HAP-1 (cell line): ENCODE measurements at regions not wholly inside any gene's neighbourhood (a gene's known extent, or its start where the extent isn't known, plus 50 kb on each side); places are given as distances from the start of the nearest gene placed in this dataset.

ENCODE experiments used
- DNase-seq, 2 experiments: peaks; one replicate each; pipeline ENCODE4 v3.0.0-alpha.2; 2016 to 2020; ENCODE audit warnings: low spot score in 2 of 2
- H3K27me3 ChIP-seq: fragments of 250-450 bp; sonication (Bioruptor Pico); 2 replicates; pipeline ENCODE4 v1.5.1; 2020; ENCODE audit warnings: low read depth, mild to moderate bottlenecking, moderate library complexity
- H3K36me3 ChIP-seq: fragments of 250-450 bp; sonication (Bioruptor Pico); replicated peaks from 2 replicates; pipeline ENCODE4 v1.5.1; 2020; ENCODE audit warnings: mild to moderate bottlenecking
- H3K4me1 ChIP-seq: fragments of 250-450 bp; sonication (Bioruptor Pico); 2 replicates; pipeline ENCODE4 v1.5.1; 2020; ENCODE audit warnings: mild to moderate bottlenecking
- H3K4me3 ChIP-seq: fragments of 250-450 bp; sonication (Bioruptor Pico); 2 replicates; pipeline ENCODE4 v1.5.1; 2020; ENCODE audit warnings: mild to moderate bottlenecking, moderate library complexity
- H3K9me3 ChIP-seq: fragments of 250-450 bp; sonication (Bioruptor Pico); 2 replicates; pipeline ENCODE4 v1.5.1; 2020; ENCODE audit warnings: mild to moderate bottlenecking, moderate library complexity
- in situ Hi-C: fragments of 300-500 bp; cut with MboI; formaldehyde crosslinking; loops from 3 replicates; pipeline ENCODE4 v1.14.3; 2020; ENCODE audit warnings: low sequenced_read_pairs, inconsistent platforms, mixed read lengths

DNA sequence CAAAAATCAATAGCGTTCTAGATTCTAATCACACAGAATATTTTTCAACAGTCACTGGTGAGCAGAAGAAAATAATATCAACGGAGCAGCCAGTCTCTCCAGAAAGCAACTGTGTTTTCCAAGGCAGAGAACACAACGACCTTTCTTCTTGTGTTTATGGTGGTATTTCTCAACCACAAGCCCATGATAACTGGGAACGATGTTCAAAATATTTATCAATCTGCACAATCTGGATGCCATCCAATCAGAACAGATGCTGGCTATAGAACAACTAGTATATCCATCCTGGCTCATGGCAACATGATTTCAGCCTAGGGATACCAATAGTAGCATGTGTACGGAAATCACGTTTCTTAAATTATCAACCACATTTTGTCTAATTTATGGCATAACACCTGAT is 162.7 kb upstream of the RUNX1 start:
- H3K27me3 ChIP-seq: no peaks in the 10 kb centered on the region
- H3K9me3 ChIP-seq: no peaks in the 10 kb centered on the region
- no peak for DNase-seq
- no peaks in the 10 kb centered on the region for H3K36me3 ChIP-seq
- in situ Hi-C loops: no loop called here
- no peak overlapping the region for H3K4me3 ChIP-seq
- H3K4me1 ChIP-seq: no peaks in the 10 kb centered on the region

DNA sequence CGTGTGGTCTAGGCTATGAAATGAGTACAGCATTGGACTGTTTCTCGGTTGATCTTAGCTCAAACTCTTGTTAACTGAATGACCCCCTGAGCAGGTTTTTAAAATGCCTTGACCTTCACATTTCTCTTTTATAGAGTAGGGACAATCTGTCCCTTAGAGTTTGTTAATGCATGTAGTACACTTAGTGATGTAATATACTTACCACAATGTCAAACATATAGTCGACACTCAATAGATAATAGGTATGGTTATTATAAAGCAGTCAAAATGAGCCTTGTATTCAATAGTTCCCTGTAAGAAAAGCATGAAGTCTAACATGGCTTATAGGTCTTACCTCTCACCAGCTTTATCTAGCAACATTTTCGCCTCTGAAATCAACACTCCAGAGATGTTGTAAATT is 161.0 kb upstream of the RUNX1 start:
- Histone ChIP-seq H3K27me3 (no peaks in the 10 kb centered on the region), H3K4me1 (no peaks in the 10 kb centered on the region), H3K36me3 (no peaks in the 10 kb centered on the region), H3K4me3 (no peak overlapping the region), H3K9me3 (no peaks in the 10 kb centered on the region)
- in situ Hi-C loops: no loop called here
- no peak for DNase-seq

- Histone ChIP-seq H3K9me3 (no peaks in the 10 kb centered on the region), H3K4me1 (no peaks in the 10 kb centered on the region), H3K36me3 (no peaks in the 10 kb centered on the region), H3K4me3 (no peak overlapping the region), H3K27me3 (no peaks in the 10 kb centered on the region)
- in situ Hi-C loops: no loop called here
- DNase-seq: no peak
These were observed 159.9 kb upstream of the RUNX1 start for GRCh38 chr21:35208810-35209517.

- Histone ChIP-seq H3K4me1 (no peaks in the 10 kb centered on the region), H3K9me3 (no peaks in the 10 kb centered on the region), H3K27me3 (no peaks in the 10 kb centered on the region), H3K4me3 (no peak overlapping the region), H3K36me3 (no peaks in the 10 kb centered on the region)
- no peak for DNase-seq
- in situ Hi-C loops: no loop called here
These were observed 159.0 kb upstream of the RUNX1 start for GRCh38 chr21:35208104-35208503.

DNA sequence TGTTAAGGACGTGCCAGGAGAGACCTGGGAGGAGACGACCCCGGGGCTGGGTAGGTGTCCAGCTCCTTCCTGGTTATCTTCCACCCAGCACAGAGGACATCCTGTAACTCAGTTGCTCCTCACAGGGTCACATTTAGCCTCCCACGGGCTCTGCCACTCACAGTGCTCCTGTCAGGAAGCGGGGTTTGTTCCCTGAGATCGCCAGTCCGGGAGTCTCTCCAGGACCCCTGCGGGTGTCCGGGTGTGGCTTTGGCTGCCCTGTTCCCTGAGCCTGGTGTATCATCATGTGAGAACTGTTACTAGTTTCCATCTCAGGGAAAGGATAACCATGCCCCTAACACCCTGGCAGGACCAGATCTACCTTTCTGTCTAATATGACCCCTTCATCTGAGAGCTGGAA is 158.2 kb upstream of the RUNX1 start:
- no peaks in the 10 kb centered on the region for H3K36me3 ChIP-seq
- in situ Hi-C loops: no loop called here
- no peaks in the 10 kb centered on the region for H3K4me1 ChIP-seq

DNA sequence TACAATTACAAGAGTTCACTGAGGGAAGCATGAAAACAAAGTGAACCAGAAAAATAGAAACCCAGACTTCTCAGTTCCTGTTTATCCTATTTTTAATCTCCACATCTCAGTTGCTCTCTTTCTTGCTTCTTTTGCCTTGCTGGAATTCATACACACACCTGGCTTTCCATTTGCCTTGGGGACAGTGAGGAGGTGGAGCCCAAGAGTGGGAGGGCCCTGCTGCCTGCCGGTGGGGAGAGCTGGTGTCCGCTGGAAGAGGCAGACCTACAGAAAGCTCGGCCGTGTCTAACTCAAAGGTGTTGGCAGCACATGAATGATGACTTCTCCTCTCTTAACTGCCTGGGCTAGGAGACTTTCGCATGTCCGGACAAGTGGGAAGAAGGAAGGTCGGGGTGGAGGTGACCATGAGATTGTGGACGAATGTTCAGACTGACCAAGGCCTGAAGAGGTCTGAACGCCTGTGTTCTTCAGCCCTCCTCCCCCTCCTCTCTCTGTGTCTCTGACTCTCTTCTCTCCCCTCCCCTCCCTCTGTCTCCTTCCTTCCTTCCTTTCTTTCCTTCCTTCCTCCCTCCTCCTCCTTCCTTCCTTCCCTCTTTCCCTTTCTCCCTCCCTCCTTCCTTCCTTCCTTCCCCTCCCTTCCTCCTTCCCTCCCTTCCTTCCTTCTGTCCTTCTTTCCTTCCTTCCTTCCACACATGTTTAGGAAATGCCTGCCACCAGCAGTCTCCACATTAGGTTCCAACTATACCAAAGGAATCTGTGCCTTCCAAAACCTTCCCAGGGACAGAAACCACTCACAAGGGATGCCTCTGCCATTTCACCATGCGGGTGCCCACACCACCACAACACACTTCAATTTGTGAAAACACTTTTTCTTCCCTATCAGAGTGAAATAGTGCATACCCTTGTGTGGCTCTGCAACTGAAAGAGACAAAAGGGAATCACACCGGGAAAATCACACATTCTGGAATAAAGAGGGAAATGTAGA is 157.3 kb upstream of the RUNX1 start:
- DNase-seq: no peak
- in situ Hi-C loops: no loop called here
- H3K27me3 ChIP-seq: no peaks in the 10 kb centered on the region
- H3K9me3 ChIP-seq: no peaks in the 10 kb centered on the region
- H3K4me3 ChIP-seq: no peak overlapping the region
- H3K4me1 ChIP-seq: no peaks in the 10 kb centered on the region
- no peaks in the 10 kb centered on the region for H3K36me3 ChIP-seq

More for the DNA sequence above, 158.2 kb upstream of the RUNX1 start:
- Histone ChIP-seq H3K9me3 (no peaks in the 10 kb centered on the region), H3K27me3 (no peaks in the 10 kb centered on the region), H3K4me3 (no peak overlapping the region)
- DNase-seq: no peak

- Histone ChIP-seq H3K27me3 (no peaks in the 10 kb centered on the region), H3K36me3 (no peaks in the 10 kb centered on the region), H3K4me1 (no peaks in the 10 kb centered on the region), H3K9me3 (no peaks in the 10 kb centered on the region), H3K4me3 (no peak overlapping the region)
- in situ Hi-C loops: no loop called here
- no peak for DNase-seq
These were observed 155.9 kb upstream of the RUNX1 start for GRCh38 chr21:35204850-35205541.

DNA sequence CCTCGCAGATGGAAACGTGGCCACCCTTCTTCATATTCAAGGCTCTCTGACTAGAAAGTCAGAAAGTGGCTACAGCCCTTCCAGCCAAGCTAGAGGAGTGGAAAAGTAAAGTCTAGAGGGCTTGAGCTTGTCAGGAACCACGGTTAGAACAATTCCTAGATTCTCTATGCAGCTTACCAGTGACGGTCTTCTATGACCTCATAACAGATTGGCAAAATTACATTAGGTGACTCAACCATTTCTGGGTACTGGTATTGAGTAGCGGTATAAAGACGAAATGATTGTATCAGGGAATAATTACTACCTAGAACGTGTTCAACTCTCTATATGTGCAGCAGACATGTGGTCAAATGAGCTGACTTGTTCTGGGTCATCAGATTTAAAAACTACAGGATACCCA is 155.0 kb upstream of the RUNX1 start:
- no peaks in the 10 kb centered on the region for H3K36me3 ChIP-seq
- in situ Hi-C loops: no loop called here
- no peak for DNase-seq
- no peaks in the 10 kb centered on the region for H3K4me1 ChIP-seq
- no peak overlapping the region for H3K4me3 ChIP-seq
- no peaks in the 10 kb centered on the region for H3K9me3 ChIP-seq
- no peaks in the 10 kb centered on the region for H3K27me3 ChIP-seq

GRCh38 chr21:35203093-35203977 is 154.2 kb upstream of the RUNX1 start:
- Histone ChIP-seq H3K4me3 (no peak overlapping the region), H3K36me3 (no peaks in the 10 kb centered on the region), H3K4me1 (no peaks in the 10 kb centered on the region), H3K27me3 (no peaks in the 10 kb centered on the region), H3K9me3 (no peaks in the 10 kb centered on the region)
- no peak for DNase-seq
- in situ Hi-C loops: no loop called here

DNA sequence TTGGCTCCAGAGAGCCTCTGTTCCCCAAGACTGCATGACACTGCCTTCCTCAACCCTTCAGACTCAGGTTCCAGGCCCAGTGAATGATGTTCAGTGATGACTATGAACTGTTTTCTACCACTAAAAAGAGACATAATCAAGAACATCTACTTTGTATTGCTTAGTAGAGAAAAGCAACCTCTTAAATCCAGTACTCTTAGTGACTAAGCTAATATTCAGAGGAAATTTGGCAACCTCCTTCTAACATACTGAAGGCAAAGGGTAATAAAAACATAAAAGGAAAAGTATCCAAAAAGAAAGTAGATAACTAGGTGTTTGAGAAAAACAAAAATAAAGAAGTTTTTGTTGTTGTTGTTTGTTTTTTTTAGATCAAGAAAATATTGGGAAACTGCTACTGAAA is 153.3 kb upstream of the RUNX1 start:
- in situ Hi-C loops: no loop called here
- Histone ChIP-seq H3K4me1 (no peaks in the 10 kb centered on the region), H3K4me3 (no peak overlapping the region), H3K9me3 (no peaks in the 10 kb centered on the region), H3K36me3 (no peaks in the 10 kb centered on the region), H3K27me3 (no peaks in the 10 kb centered on the region)
- DNase-seq: no peak

DNA sequence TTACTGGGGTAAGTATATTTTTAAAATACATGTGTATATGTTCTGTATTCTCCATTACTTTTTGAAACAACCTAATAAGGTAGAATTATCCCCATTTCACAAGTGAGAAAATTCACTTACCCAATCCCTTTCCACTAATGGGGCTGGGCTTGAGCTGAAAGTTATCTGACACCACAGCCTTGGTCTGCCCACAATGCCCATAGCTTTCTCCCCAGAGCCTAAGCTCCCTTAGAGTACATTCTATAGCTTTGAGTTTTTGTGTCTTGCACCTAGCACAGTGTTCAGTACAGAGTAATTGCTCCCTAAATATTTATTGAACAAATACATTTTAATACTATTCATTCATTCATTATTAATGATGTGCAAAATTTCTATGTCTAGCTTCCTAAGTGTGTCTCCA is 152.7 kb upstream of the RUNX1 start:
- Histone ChIP-seq H3K4me1 (no peaks in the 10 kb centered on the region), H3K4me3 (no peak overlapping the region), H3K27me3 (no peaks in the 10 kb centered on the region), H3K36me3 (no peaks in the 10 kb centered on the region), H3K9me3 (no peaks in the 10 kb centered on the region)
- DNase-seq: no peak
- in situ Hi-C loops: no loop called here

- in situ Hi-C loops: no loop called here
- H3K4me3 ChIP-seq: no peak overlapping the region
- H3K9me3 ChIP-seq: no peaks in the 10 kb centered on the region
- H3K36me3 ChIP-seq: no peaks in the 10 kb centered on the region
- H3K4me1 ChIP-seq: no peaks in the 10 kb centered on the region
- H3K27me3 ChIP-seq: no peaks in the 10 kb centered on the region
- no peak for DNase-seq
These were observed 152.2 kb upstream of the RUNX1 start for GRCh38 chr21:35201288-35201687.

GRCh38 chr21:35199733-35200015 is 150.6 kb upstream of the RUNX1 start:
- no peak overlapping the region for H3K4me3 ChIP-seq
- H3K4me1 ChIP-seq: no peaks in the 10 kb centered on the region
- no peaks in the 10 kb centered on the region for H3K27me3 ChIP-seq
- no peak for DNase-seq
- no peaks in the 10 kb centered on the region for H3K9me3 ChIP-seq
- no peaks in the 10 kb centered on the region for H3K36me3 ChIP-seq
- in situ Hi-C loops: no loop called here
